Stomach smooth muscle (tissue), 2 donors: ENCODE measurements at regions not wholly inside any gene's neighbourhood (a gene's known extent, or its start where the extent isn't known, plus 50 kb on each side); places are given as distances from the start of the nearest gene placed in this dataset.

Source experiments
- H3K27ac ChIP-seq: one replicate; pipeline ENCODE4 v1.7.0; 2013; ENCODE audit warnings: mild to moderate bottlenecking, low read length, inconsistent platforms
- H3K27me3 ChIP-seq, 2 donors: one replicate each; pipeline ENCODE4 v1.7.0; 2013; ENCODE audit warnings: low read length in 2 of 2; ENCODE audit not compliant: insufficient read depth in 2 of 2, control insufficient read depth in 1 of 2
- H3K36me3 ChIP-seq, 2 donors: one replicate each; pipeline ENCODE4 v1.7.0; 2013; ENCODE audit warnings: low read length in 2 of 2; ENCODE audit not compliant: control insufficient read depth in 2 of 2, insufficient read depth in 2 of 2
- H3K4me1 ChIP-seq: one replicate; pipeline ENCODE4 v1.7.0; 2013; ENCODE audit warnings: low read length; ENCODE audit not compliant: control insufficient read depth, insufficient read depth
- H3K4me3 ChIP-seq, 2 donors: one replicate each; pipeline ENCODE4 v1.7.0; 2013; ENCODE audit warnings: low read length in 2 of 2
- H3K9ac ChIP-seq, 2 donors: one replicate each; pipeline ENCODE4 v1.7.0; 2013; ENCODE audit warnings: low read length in 2 of 2, mild to moderate bottlenecking in 1 of 2
- H3K9me3 ChIP-seq, 2 donors: one replicate each; pipeline ENCODE4 v1.7.0; 2013; ENCODE audit warnings: low read length in 2 of 2; ENCODE audit not compliant: control insufficient read depth in 2 of 2
- donor health status: healthy.
- donor health status: Pancreatic carcinoma.

DNA sequence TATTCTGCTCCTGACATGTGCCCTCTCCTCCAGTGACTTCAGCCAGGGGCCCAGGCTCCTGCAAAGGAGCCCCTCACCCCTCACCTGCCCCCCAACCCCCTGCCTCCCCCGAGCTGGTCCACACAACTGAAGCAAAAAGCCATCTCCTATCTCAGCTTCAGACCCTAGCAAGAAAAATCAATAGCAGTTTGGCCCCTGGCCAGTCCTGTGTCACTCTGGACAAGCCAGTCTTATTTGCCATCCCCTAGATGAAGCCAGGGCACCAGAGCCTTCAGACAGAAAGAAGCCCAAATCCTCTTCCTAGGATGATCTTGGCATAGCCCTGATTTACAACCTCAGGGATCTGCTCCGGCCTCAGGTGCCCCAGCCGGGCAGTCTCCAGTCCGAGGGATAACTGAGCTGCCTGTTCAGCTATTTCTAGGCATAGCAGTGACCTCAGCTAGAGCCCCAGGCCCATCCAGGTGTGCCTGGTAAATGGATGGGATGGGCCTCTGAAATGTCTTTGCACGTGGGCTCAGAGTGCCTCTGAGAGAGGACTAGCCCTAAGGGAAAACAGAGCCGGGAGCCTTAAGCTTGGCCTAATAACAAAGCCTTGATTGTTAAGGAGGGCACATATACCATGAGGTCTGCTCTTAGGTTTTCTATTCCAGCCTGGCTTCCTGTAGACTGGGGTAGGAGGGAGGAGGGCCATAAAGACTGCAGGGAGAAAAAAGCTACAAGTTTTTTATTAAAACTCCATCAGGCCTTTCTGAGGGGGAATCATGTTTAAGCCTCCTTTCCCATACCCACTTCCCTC, 242.0 kb downstream of the SHQ1 start:
- Histone ChIP-seq H3K36me3 (no peaks in the 10 kb centered on the region), H3K9ac (no peak overlapping the region), H3K9me3 (no peaks in the 10 kb centered on the region), H3K27me3 (no peaks in the 10 kb centered on the region), H3K27ac (no peak overlapping the region), H3K4me1 (no peaks in the 10 kb centered on the region), H3K4me3 (no peak overlapping the region)

DNA sequence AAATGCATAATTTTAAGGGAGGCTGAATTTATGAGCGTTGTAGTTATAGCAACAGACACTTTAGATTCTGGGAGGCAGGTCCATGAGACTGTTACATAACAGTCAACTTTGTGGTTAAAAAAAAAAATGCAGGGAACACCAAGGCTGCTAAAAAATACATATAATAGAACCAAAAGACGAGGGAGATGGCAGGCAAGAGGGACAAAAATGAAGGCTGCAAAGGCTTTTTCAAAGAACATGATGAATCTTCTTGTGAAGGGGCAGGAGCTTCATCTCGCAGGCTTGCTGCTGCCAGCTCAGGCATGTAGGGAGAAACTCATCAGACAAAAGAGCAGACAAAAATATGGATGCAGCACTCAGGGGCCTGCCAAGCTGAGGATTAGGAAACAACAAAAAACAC, 243.9 kb downstream of the SHQ1 start:
- Histone ChIP-seq H3K9me3 (no peaks in the 10 kb centered on the region), H3K4me3 (no peak overlapping the region)

DNA sequence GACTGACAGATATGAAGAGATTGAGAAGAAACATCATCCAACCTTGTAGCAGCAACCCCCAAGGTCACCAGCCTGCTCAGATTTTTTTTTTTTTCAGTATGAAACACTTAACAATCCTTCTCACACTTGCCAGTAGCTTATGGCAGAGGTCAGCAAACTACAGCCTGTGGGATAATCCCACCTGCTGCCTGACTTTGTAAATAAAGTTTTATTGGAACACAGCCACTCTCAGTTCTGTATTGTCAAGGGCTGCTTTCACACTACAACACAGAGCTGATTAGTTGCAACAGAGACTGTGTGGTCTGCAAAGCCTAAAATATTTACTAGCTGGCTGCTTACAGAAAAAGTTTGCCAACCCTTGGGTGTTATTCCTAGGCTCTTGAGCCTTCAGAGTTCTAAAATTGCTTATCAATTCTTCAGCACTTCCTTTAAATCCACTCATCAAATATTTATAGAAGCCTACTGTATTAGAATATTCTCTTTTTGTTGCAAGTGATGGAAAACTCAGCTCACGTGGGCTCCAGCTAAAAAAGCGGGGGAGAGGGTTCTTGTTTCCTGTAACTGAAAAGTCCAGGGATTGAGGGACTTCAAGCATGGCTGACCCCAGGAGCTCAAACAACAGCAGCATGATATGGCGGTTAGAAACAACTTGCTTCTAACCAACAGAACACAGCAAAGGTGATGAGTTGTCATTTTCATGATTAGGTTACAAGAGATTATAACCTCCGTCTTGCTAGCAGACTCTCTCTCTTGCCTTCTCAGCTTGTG, 246.1 kb downstream of the SHQ1 start:
- Histone ChIP-seq H3K4me1 (no peaks in the 10 kb centered on the region), H3K9ac (no peak overlapping the region), H3K9me3 (no peaks in the 10 kb centered on the region), H3K4me3 (no peak overlapping the region), H3K36me3 (no peaks in the 10 kb centered on the region), H3K27ac (no peak overlapping the region), H3K27me3 (peaks cover 4% of the 10 kb centered on the region in 2 donors)

More for the DNA sequence above, 243.9 kb downstream of the SHQ1 start:
- no peak overlapping the region for H3K9ac ChIP-seq
- H3K27ac ChIP-seq = no peak overlapping the region
- no peaks in the 10 kb centered on the region for H3K4me1 ChIP-seq
- H3K27me3 ChIP-seq = peaks cover 0 to 2% of the 10 kb centered on the region in 2 donors
- H3K36me3 ChIP-seq = no peaks in the 10 kb centered on the region

DNA sequence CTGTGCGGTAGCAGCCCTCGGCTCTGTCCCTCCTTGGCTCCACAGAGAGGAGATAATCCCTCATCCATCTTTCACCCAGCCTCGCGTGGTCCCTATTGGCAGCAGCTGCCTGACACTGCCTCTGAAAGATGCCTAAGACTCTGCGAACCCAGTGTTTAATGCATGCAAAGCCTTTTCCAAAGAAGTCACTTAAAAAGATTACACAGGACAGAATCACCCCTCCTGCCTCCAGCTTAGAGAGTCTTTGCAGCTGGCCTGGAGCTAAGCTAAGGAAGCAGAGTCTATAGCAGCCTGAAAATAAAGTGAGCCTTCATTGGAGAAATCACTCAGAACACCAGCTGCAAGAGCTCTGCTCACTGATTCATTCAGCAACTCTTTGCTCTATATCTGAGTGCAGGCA, 247.2 kb downstream of the SHQ1 start:
- no peaks in the 10 kb centered on the region for H3K9me3 ChIP-seq
- no peaks in the 10 kb centered on the region for H3K4me1 ChIP-seq
- H3K27me3 ChIP-seq = peaks cover 4 to 6% of the 10 kb centered on the region in 2 donors
- no peak overlapping the region for H3K9ac ChIP-seq
- H3K36me3 ChIP-seq = no peaks in the 10 kb centered on the region
- no peak overlapping the region for H3K27ac ChIP-seq
- no peak overlapping the region for H3K4me3 ChIP-seq

DNA sequence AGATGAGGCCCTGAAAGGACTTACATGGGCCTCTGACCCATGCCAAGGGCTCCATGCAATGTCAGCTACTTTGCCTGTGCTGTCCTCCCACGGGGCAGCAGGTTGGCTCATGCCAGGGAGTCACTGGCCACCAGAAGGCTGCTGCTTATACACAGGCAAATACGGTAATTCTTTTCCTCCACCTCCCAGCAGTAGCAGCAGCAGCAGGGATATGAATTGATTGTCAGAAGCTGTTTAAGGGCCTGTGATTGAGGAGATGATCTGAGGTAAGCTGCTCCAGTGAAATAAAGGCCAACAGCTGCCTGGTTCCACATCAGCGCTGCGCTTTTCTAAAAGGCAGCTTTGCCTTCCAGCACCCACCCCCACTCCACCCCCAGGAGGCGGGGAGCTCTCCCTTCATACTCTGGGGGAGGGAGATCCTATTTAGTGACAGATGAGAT, 250.5 kb downstream of the SHQ1 start:
- Histone ChIP-seq H3K4me3 (no peak overlapping the region), H3K27ac (no peak overlapping the region), H3K9me3 (no peaks in the 10 kb centered on the region), H3K4me1 (peaks cover 2% of the 10 kb centered on the region), H3K27me3 (peaks cover 4 to 6% of the 10 kb centered on the region in 2 donors), H3K36me3 (no peaks in the 10 kb centered on the region), H3K9ac (no peak overlapping the region)

DNA sequence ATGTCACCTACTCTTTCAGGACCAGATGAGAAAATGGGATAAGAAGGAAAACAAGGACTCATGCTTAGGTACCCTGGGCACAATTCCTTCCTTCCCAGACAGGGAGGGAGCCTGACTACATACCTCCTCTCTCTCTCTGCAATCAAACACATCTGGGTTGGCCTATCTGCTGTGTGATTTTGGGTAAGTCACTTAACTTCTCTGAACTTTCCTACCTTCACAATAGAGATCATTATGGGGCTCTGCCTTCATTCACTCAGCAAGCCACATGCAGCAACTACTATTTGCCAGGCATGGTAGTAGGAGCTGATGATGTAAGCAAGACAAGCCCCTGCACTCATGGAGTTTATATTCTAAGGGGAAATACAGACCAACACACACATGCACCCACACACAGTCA, 251.2 kb downstream of the SHQ1 start:
- no peak overlapping the region for H3K4me3 ChIP-seq
- H3K9ac ChIP-seq = no peak overlapping the region
- H3K9me3 ChIP-seq = no peaks in the 10 kb centered on the region
- H3K27ac ChIP-seq = no peak overlapping the region
- H3K36me3 ChIP-seq = no peaks in the 10 kb centered on the region
- H3K4me1 ChIP-seq = peaks cover 7% of the 10 kb centered on the region
- H3K27me3 ChIP-seq = peaks cover 4 to 6% of the 10 kb centered on the region in 2 donors

DNA sequence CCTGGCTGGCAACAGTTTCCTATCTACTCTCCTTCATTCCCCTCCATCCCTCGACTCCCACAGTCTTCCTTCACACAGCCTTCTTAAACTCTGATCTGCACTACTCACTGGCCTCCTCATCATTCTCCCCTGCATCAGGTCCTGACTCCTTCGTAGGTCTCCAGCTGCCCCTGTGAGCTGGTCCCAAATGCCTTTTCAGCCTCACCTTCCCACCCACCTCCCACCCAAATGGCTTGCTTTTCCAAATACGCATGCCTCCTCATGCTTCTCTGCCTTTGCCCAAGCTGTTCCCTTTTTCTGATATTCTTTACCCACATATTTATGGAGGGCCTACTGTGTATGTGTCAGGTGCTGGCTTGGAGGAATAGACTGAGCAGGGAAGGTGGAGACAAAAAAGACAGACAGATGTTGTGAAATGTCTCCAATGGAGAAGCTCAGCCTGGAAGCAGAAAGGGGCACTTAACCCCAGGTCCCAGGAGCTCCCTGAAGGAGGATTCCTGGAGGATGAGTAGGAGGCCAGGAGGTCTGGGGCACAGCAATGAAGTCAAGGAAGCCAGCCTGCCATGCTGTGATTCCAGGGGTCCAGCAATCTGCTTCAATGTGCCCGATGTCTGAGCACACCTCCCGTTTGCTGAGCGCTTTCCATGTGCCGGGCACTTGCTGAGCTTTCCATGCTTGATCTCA, 252.2 kb downstream of the SHQ1 start:
- no peak overlapping the region for H3K27ac ChIP-seq
- no peak overlapping the region for H3K4me3 ChIP-seq
- peaks cover 4 to 6% of the 10 kb centered on the region in 2 donors for H3K27me3 ChIP-seq
- no peaks in the 10 kb centered on the region for H3K9me3 ChIP-seq
- no peak overlapping the region for H3K9ac ChIP-seq
- H3K4me1 ChIP-seq = peaks cover 16% of the 10 kb centered on the region
- no peaks in the 10 kb centered on the region for H3K36me3 ChIP-seq

DNA sequence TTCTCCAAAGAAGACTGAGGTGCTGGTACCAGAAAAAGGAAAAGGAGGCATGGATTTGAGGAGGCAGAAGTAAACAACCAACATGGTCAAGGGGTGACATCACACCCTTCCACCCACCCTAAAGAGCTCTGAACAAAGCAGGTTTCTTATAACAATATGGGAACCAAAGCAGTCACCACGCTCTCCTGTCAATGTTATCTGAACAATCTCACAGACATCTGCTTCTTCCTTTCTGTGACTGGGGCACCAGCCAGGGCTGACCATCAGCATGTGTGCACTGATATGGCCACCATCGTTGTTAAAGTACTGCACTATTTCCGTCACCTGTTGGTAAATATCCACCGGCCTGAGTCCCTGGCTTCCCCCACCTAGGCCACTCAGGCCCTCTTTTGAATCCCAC, 252.9 kb downstream of the SHQ1 start:
- Histone ChIP-seq H3K4me3 (no peak overlapping the region), H3K4me1 (peaks cover 19% of the 10 kb centered on the region), H3K27ac (no peak overlapping the region), H3K9me3 (no peaks in the 10 kb centered on the region), H3K9ac (no peak overlapping the region), H3K36me3 (no peaks in the 10 kb centered on the region), H3K27me3 (peaks cover 4 to 6% of the 10 kb centered on the region in 2 donors)

DNA sequence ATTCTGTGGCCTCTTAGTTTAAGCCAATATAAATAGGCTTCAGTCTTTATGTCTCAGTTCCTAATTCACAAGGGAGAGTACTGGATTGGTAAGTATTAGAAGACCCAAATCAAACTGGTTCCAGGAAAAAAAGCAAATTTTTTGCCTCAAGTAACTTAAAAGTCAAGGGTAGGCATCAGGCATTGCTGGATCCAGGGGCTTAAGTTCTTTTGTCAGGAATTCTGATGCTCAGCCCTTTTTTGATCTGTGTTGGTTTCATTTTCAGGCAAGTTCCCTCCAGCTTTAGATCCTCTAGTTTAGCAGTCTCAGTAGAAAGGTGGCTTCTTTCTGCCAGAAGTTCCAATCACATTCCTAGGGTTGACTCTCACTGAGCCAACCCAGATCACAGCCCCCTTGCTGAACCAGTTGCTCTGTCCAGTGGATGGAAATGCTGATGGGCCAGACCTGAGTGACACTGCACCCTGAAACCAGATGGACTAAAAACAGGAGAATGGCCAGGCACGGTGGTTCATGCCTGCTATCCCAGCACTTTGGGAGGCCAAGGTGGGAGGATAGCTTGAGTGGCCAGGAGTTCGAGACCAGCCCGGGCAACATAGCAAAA, 253.5 kb downstream of the SHQ1 start:
- peaks cover 19% of the 10 kb centered on the region for H3K4me1 ChIP-seq
- peaks cover 4 to 6% of the 10 kb centered on the region in 2 donors for H3K27me3 ChIP-seq
- H3K9me3 ChIP-seq = no peaks in the 10 kb centered on the region
- H3K36me3 ChIP-seq = no peaks in the 10 kb centered on the region
- no peak overlapping the region for H3K27ac ChIP-seq
- no peak overlapping the region for H3K9ac ChIP-seq
- H3K4me3 ChIP-seq = no peak overlapping the region

DNA sequence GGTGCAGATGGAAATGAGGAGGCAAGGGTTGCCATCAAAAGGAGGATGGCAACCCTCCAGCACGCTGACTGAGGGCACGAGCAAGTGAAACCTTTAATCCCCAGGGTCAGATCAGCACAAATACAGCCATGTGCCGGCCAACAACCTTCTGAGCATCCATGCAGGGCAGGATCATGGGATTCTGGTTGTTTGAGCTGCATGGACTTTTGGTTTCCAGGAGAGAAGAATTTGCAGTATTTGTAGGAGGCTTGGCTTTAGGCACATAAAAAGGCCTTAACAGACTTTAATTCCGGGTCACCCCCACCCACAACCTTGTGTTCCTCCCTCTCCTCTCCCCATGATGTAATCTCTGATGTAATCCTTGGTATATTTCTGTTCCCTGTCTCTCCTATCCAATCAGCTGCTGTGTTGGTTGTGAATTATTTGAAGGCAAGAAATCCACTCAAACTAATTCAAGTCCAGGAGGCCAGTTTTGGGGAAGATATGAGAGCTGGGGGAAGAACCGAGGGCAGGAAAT, 254.3 kb downstream of the SHQ1 start:
- Histone ChIP-seq H3K4me3 (no peak overlapping the region), H3K27ac (no peak overlapping the region), H3K36me3 (no peaks in the 10 kb centered on the region), H3K9me3 (no peaks in the 10 kb centered on the region), H3K9ac (no peak overlapping the region), H3K27me3 (peaks cover 4% of the 10 kb centered on the region in 2 donors), H3K4me1 (peaks cover 19% of the 10 kb centered on the region)
